ENCODE measurements at regions not wholly inside any gene's neighbourhood (a gene's known extent, or its start where the extent isn't known, plus 50 kb on each side); places are given as distances from the start of the nearest gene placed in this dataset.

DNA sequence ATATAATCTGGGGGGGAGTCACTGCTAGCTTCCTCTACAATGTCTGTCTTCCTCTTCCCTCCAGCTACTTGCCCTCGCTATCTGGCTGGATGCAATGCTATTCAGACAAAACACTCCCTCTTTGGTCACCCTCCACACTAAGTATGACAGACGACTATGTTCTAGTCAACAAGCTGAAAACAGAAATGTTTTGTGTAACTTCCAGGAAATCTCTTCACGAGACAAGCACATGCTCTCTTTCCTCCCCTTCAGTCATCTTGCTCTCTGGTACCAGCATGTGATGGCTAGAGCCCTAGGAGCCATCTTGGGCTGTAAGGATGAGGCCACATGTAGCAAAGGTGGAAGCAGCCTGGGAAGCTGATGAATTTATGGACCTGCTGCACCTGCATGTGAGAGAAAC is 151.3 kb downstream of the ARRDC4 start:
- H3K4me3 ChIP-seq (ENCODE audit: control extremely low read depth in 1 of 5, extremely low read depth in 1 of 5, insufficient read depth in 1 of 5, low read depth in 2 of 5, low read length in 4 of 5), result no peak overlapping the region
- 96% methylated on average over 3 of the region's 3 CpGs for whole genome bisulfite sequencing (ENCODE audit: insufficient coverage)
- Mint-ChIP-seq H3K4me1 (no peaks in the 10 kb centered on the region), H3K9me3 (ENCODE audit: insufficient read depth) (peaks cover 2% of the 10 kb centered on the region), H3K4me3 (no peak overlapping the region), H3K27me3 (no peaks in the 10 kb centered on the region), H3K27ac (no peak overlapping the region)
- no peak overlapping the region for H2AFZ ChIP-seq (ENCODE audit: insufficient read depth, low read depth, low read length, poor library complexity, severe bottlenecking)
- no peak overlapping the region for H3K9ac ChIP-seq (ENCODE audit: low read length)
- peaks cover 0 to 1% (median 0%) of the 10 kb centered on the region in 3 donors for H3K9me3 ChIP-seq (ENCODE audit: control extremely low read depth in 1 of 3, control insufficient read depth in 2 of 3, insufficient read depth in 1 of 3, low read length in 2 of 3)
- H3K79me2 ChIP-seq (ENCODE audit: control insufficient read depth, insufficient read depth, low read length), result no peaks in the 10 kb centered on the region
- H4K20me1 ChIP-seq (ENCODE audit: control insufficient read depth, insufficient read depth, low read length, poor library complexity, severe bottlenecking), result no peaks in the 10 kb centered on the region
- CTCF ChIA-PET, result no interaction called here
- TF ChIP-seq, protein P1, sequence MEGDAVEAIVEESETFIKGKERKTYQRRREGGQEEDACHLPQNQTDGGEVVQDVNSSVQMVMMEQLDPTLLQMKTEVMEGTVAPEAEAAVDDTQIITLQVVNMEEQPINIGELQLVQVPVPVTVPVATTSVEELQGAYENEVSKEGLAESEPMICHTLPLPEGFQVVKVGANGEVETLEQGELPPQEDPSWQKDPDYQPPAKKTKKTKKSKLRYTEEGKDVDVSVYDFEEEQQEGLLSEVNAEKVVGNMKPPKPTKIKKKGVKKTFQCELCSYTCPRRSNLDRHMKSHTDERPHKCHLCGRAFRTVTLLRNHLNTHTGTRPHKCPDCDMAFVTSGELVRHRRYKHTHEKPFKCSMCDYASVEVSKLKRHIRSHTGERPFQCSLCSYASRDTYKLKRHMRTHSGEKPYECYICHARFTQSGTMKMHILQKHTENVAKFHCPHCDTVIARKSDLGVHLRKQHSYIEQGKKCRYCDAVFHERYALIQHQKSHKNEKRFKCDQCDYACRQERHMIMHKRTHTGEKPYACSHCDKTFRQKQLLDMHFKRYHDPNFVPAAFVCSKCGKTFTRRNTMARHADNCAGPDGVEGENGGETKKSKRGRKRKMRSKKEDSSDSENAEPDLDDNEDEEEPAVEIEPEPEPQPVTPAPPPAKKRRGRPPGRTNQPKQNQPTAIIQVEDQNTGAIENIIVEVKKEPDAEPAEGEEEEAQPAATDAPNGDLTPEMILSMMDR (IDR thresholded peaks at IDR 0.05), result no peak
- no peak for TF ChIP-seq EZH2 (IDR thresholded peaks at IDR 0.05; ENCODE audit: borderline replicate concordance, insufficient read depth, low read depth, low read length, poor library complexity, severe bottlenecking)
- no peaks in the 10 kb centered on the region for H3K27me3 ChIP-seq (replicated peaks in 1 of 4; ENCODE audit: control extremely low read depth in 1 of 4, control insufficient read depth in 3 of 4, insufficient read depth in 4 of 4, low read length in 3 of 4)
- intact Hi-C loops (cut with micrococcal nuclease), result no loop called here
- no peaks in the 10 kb centered on the region for H3K36me3 ChIP-seq (replicated peaks in 1 of 2; ENCODE audit: control extremely low read depth in 1 of 2, control insufficient read depth in 1 of 2, extremely low read depth in 1 of 2, insufficient read depth in 2 of 2, low read length in 1 of 2)
- POLR2A ChIA-PET, result no interaction called here
- ATAC-seq (ENCODE audit: low read depth) (no peak), DNase-seq (no peak)
- H3K4me1 ChIP-seq (ENCODE audit: control insufficient read depth in 2 of 2, insufficient read depth in 2 of 2, low read length in 2 of 2), result no peaks in the 10 kb centered on the region
- no peak overlapping the region for H3K4me2 ChIP-seq (replicated peaks; ENCODE audit: low read depth, low read length, poor library complexity, severe bottlenecking)
- no peak overlapping the region for H3K27ac ChIP-seq (ENCODE audit: low read length in 2 of 2)

DNA sequence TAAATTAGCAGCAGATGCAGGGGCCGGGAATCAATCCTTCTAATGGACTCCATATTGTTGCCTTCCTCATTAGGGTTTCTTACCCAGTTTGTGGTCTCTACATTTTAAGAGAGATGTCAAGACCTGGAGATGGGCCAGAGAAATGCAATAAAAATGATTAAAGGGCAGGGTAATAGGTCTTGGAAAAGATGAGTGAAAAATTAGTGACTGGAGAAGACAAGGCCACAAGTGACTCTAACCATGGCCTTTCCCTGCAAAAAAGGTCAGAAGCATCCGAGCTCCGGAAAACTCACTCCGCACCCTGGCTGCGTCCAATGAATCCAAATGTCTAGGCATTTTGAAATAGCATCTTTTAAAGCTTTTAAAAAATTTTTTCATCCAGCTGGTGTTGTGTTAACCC is 152.8 kb downstream of the ARRDC4 start:
- H3K4me3 ChIP-seq (ENCODE audit: control extremely low read depth in 1 of 5, extremely low read depth in 1 of 5, insufficient read depth in 1 of 5, low read depth in 2 of 5, low read length in 4 of 5), result no peak overlapping the region
- intact Hi-C loops (cut with micrococcal nuclease), result no loop called here
- no peaks in the 10 kb centered on the region for H3K79me2 ChIP-seq (ENCODE audit: control insufficient read depth, insufficient read depth, low read length)
- H3K27me3 Mint-ChIP-seq, result no peaks in the 10 kb centered on the region
- H3K4me3 Mint-ChIP-seq, result no peak overlapping the region
- H3K4me1 Mint-ChIP-seq, result no peaks in the 10 kb centered on the region
- no peaks in the 10 kb centered on the region for H3K4me1 ChIP-seq (ENCODE audit: control insufficient read depth in 2 of 2, insufficient read depth in 2 of 2, low read length in 2 of 2)
- WGBS (ENCODE audit: insufficient coverage), result 100% methylated on average over 2 of the region's 5 CpGs
- H3K27ac ChIP-seq (ENCODE audit: low read length in 2 of 2), result no peak overlapping the region
- DNase-seq, result no peak
- CTCF ChIA-PET, result no interaction called here
- no peak overlapping the region for H3K4me2 ChIP-seq (replicated peaks; ENCODE audit: low read depth, low read length, poor library complexity, severe bottlenecking)
- no peak for TF ChIP-seq EZH2 (IDR thresholded peaks at IDR 0.05; ENCODE audit: borderline replicate concordance, insufficient read depth, low read depth, low read length, poor library complexity, severe bottlenecking)
- TF ChIP-seq, protein P1 (IDR thresholded peaks at IDR 0.05), result no peak
- POLR2A ChIA-PET, result no interaction called here
- H3K36me3 ChIP-seq (replicated peaks in 1 of 2; ENCODE audit: control extremely low read depth in 1 of 2, control insufficient read depth in 1 of 2, extremely low read depth in 1 of 2, insufficient read depth in 2 of 2, low read length in 1 of 2), result no peaks in the 10 kb centered on the region
- no peak for ATAC-seq (ENCODE audit: low read depth)
- no peaks in the 10 kb centered on the region for H3K9me3 ChIP-seq (ENCODE audit: control extremely low read depth in 1 of 3, control insufficient read depth in 2 of 3, insufficient read depth in 1 of 3, low read length in 2 of 3)
- no peak overlapping the region for H3K27ac Mint-ChIP-seq
- H4K20me1 ChIP-seq (ENCODE audit: control insufficient read depth, insufficient read depth, low read length, poor library complexity, severe bottlenecking), result no peaks in the 10 kb centered on the region
- H3K27me3 ChIP-seq (replicated peaks in 1 of 4; ENCODE audit: control extremely low read depth in 1 of 4, control insufficient read depth in 3 of 4, insufficient read depth in 4 of 4, low read length in 3 of 4), result no peaks in the 10 kb centered on the region
- no peak overlapping the region for H2AFZ ChIP-seq (ENCODE audit: insufficient read depth, low read depth, low read length, poor library complexity, severe bottlenecking)
- H3K9me3 Mint-ChIP-seq (ENCODE audit: insufficient read depth), result peaks cover 2% of the 10 kb centered on the region
- no peak overlapping the region for H3K9ac ChIP-seq (ENCODE audit: low read length)
